ENCODE measurements at regions not wholly inside any gene's neighbourhood (a gene's known extent, or its start where the extent isn't known, plus 50 kb on each side); places are given as distances from the start of the nearest gene placed in this dataset.

DNA sequence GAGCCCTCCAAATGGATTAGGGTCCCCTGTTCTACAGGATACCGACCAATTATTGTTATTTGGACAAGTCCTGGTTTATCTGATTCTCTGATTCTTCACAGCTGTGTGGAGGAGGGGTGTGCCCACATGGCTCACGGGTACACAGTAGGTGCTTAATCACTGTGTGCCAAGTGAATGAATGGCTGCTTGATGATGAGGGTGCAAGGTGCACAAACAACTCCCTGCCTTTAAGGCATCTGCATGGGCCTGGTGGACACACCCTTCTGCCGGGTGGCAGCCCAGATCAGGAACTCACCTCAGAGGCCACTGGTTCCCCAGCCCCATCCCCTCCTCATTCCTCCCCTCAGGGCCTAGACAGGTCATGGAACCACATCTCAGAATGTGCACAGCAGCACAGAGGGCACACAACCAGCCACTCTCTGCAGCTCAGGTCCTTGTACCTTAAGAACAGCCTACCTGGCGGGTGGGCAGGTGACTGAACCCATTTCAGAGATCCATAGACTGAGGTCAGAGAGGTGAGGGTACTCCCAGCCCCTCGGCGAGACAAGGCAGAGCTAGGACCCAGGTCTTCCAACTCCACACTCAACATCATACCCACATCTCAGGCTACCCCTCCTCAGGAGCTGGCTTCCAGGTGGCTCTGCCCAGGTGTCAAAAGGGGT, 50.3 kb downstream of the SHANK2 start:
- no peaks in the 10 kb centered on the region for H3K9me3 ChIP-seq
- no peak overlapping the region for H3K9ac ChIP-seq (ENCODE audit: low read depth in 2 of 2, low read length in 2 of 2)
- no peak overlapping the region for H3K27ac ChIP-seq
- intact Hi-C loops (cut with DNase I), result no loop called here
- H3K4me3 ChIP-seq, result no peak overlapping the region
- TF ChIP-seq, protein P1, sequence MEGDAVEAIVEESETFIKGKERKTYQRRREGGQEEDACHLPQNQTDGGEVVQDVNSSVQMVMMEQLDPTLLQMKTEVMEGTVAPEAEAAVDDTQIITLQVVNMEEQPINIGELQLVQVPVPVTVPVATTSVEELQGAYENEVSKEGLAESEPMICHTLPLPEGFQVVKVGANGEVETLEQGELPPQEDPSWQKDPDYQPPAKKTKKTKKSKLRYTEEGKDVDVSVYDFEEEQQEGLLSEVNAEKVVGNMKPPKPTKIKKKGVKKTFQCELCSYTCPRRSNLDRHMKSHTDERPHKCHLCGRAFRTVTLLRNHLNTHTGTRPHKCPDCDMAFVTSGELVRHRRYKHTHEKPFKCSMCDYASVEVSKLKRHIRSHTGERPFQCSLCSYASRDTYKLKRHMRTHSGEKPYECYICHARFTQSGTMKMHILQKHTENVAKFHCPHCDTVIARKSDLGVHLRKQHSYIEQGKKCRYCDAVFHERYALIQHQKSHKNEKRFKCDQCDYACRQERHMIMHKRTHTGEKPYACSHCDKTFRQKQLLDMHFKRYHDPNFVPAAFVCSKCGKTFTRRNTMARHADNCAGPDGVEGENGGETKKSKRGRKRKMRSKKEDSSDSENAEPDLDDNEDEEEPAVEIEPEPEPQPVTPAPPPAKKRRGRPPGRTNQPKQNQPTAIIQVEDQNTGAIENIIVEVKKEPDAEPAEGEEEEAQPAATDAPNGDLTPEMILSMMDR (IDR thresholded peaks at IDR 0.05), result no peak
- no peaks in the 10 kb centered on the region for H3K36me3 ChIP-seq
- DNase-seq, result no peak
- no peaks in the 10 kb centered on the region for H3K27me3 ChIP-seq
- H3K4me1 ChIP-seq, result no peaks in the 10 kb centered on the region

DNA sequence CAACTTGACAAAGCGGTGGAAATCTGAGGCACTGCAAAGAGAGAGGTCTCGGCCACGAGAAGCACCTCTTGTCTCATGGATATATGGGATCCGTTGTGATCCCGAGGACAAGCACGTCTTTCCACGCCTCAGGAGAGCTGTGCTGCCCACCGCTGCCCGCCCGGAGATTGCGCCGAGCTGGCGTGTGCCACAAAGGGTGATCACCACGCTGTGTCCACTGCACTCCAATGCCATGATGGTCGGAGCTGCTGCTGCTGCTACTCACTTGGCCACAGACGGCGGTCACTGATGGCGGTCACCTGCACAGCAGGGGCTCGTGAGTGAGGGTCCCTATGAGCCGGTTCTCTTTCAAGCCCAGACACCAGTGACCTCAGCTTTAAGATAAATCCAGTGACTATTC, 51.1 kb downstream of the SHANK2 start:
- DNase-seq, result no peak
- Histone ChIP-seq H3K36me3 (no peaks in the 10 kb centered on the region), H3K27me3 (no peaks in the 10 kb centered on the region), H3K27ac (no peak overlapping the region), H3K9me3 (no peaks in the 10 kb centered on the region), H3K4me3 (no peak overlapping the region), H3K4me1 (no peaks in the 10 kb centered on the region), H3K9ac (ENCODE audit: low read depth in 2 of 2, low read length in 2 of 2) (no peak overlapping the region)
- TF ChIP-seq, protein P1 (IDR thresholded peaks at IDR 0.05), result no peak
- intact Hi-C loops (cut with DNase I), result no loop called here

DNA sequence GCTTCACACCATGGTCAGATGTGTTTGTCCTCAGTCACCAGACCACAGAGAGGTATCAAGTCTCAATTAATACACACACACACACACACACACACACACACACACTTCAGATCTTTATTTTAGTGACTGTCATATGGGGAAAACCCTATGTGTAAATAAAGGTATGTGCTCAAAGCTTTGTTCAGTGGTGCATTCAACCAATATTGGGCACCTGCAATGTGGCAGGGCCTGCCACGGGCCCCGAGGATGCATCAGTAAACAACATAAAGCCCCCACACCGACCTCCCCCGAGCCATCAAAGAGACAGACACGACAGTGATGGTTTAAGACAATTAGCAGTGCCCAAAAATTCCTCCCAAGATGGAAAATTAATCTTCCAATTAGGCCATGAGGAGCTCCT, 51.6 kb downstream of the SHANK2 start:
- TF ChIP-seq, protein P1 (IDR thresholded peaks at IDR 0.05), result no peak
- Histone ChIP-seq H3K9me3 (no peaks in the 10 kb centered on the region), H3K4me1 (no peaks in the 10 kb centered on the region), H3K27me3 (no peaks in the 10 kb centered on the region), H3K4me3 (no peak overlapping the region), H3K27ac (no peak overlapping the region), H3K36me3 (no peaks in the 10 kb centered on the region), H3K9ac (ENCODE audit: low read depth in 2 of 2, low read length in 2 of 2) (no peak overlapping the region)
- DNase-seq, result no peak
- intact Hi-C loops (cut with DNase I), result no loop called here

DNA sequence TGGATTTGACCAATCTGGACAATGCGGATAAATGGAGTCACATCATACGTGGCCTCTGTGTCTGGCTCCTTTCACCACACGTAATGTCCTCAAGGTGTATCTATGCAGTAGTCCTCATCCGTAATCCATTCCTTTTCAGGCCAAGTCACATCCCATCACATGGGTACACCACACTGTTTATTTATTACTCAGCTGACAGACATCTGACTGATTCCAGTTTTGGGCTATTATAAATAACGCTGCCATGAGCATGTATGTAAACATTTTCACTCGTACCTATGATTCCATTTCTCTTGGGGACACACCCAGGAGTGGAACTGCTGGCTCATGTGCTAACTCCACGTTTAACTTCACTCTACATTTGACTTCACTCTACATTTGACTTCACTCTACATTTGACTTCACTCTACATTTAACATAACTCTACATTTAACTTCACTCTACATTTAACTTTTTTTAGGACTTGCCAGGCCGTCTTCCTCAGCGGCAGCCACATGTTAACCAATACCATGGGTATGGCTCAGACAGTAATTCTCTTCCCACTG, 52.1 kb downstream of the SHANK2 start:
- H3K4me1 ChIP-seq, result no peaks in the 10 kb centered on the region
- no peaks in the 10 kb centered on the region for H3K9me3 ChIP-seq
- TF ChIP-seq, protein P1 (IDR thresholded peaks at IDR 0.05), result no peak
- no peak for DNase-seq
- no peaks in the 10 kb centered on the region for H3K27me3 ChIP-seq
- no peak overlapping the region for H3K9ac ChIP-seq (ENCODE audit: low read depth in 2 of 2, low read length in 2 of 2)
- H3K27ac ChIP-seq, result no peak overlapping the region
- intact Hi-C loops (cut with DNase I), result no loop called here
- H3K4me3 ChIP-seq, result no peak overlapping the region
- no peaks in the 10 kb centered on the region for H3K36me3 ChIP-seq

DNA sequence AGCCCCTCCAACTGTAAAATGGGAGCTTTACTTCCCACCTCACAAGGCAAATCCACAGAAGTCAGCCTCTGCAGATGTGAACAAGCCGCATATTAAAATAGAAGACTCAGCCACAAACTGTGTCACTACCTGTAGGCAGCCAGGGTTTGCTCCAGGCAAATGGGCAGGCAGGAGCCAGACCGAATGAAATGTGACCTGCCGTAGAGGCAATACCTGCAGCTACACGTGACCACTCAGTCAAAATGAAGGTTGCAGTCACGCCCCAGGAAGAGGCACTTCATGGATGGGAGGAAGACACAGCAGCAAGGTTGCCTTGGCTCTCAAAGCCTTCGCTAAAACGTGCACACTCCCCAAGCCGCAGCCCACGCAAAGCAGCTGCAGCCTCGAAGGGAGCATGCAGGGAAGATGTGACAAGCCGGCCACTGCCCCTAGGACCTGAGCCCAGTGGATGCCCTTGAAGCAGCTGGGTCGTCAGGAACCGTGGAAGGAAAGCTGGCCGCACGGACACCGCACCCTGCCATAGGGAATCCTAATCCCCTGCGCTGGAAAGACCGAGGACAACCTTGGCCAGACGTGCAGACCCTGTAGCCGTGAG, 53.1 kb downstream of the SHANK2 start:
- Histone ChIP-seq H3K9me3 (no peaks in the 10 kb centered on the region), H3K27ac (no peak overlapping the region), H3K9ac (ENCODE audit: low read depth in 2 of 2, low read length in 2 of 2) (no peak overlapping the region), H3K27me3 (no peaks in the 10 kb centered on the region), H3K4me1 (peaks cover 3% of the 10 kb centered on the region), H3K36me3 (no peaks in the 10 kb centered on the region), H3K4me3 (no peak overlapping the region)
- DNase-seq, result no peak
- TF ChIP-seq, protein P1 (IDR thresholded peaks at IDR 0.05), result no peak
- intact Hi-C loops (cut with DNase I), result no loop called here

Data from colonic mucosa (tissue), 4 donors.